NCI-H345 treated with DMSO at 0.1 percent for 48 hours (cell line): ENCODE measurements at regions not wholly inside any gene's neighbourhood (a gene's known extent, or its start where the extent isn't known, plus 50 kb on each side); places are given as distances from the start of the nearest gene placed in this dataset.

Source experiments
- DNase-seq: peaks from one replicate; lab custom pipeline; 2025; ENCODE audit not compliant: unreplicated experiment; lab: John Stamatoyannopoulos, UW

- DNase-seq, result no peak
These were observed 71.0 kb upstream of the GALNT15 start for GRCh38 chr3:16103472-16103871.

GRCh38 chr3:16104156-16104555 lies 70.3 kb upstream of the GALNT15 start:
- DNase-seq, result no peak

- no peak for DNase-seq
These were observed 68.4 kb upstream of the GALNT15 start for GRCh38 chr3:16106050-16106449.

- no peak for DNase-seq
These were observed 66.1 kb upstream of the GALNT15 start for GRCh38 chr3:16108424-16108823.

GRCh38 chr3:16109929-16110328 lies 64.6 kb upstream of the GALNT15 start:
- DNase-seq, result no peak

- no peak for DNase-seq
These were observed 61.5 kb upstream of the GALNT15 start for GRCh38 chr3:16112910-16113504.

- DNase-seq, result no peak
These were observed 60.8 kb upstream of the GALNT15 start for GRCh38 chr3:16113704-16114103.

GRCh38 chr3:16114429-16114828 lies 60.1 kb upstream of the GALNT15 start:
- DNase-seq, result no peak

- DNase-seq, result no peak
These were observed 59.5 kb upstream of the GALNT15 start for GRCh38 chr3:16114930-16115329.

- no peak for DNase-seq
These were observed 56.1 kb upstream of the GALNT15 start for GRCh38 chr3:16118396-16118795.

GRCh38 chr3:16119887-16120286 lies 54.6 kb upstream of the GALNT15 start:
- no peak for DNase-seq

- DNase-seq, result no peak
These were observed 53.1 kb upstream of the GALNT15 start for GRCh38 chr3:16121391-16121790.

- no peak for DNase-seq
These were observed 52.3 kb upstream of the GALNT15 start for GRCh38 chr3:16122155-16122554.

GRCh38 chr3:16122661-16123060 lies 51.8 kb upstream of the GALNT15 start:
- DNase-seq, result no peak

- no peak for DNase-seq
These were observed 49.8 kb upstream of the GALNT15 start for GRCh38 chr3:16124636-16125035.
